Neuron (in vitro differentiated cells): ENCODE measurements at regions not wholly inside any gene's neighbourhood (a gene's known extent, or its start where the extent isn't known, plus 50 kb on each side); places are given as distances from the start of the nearest gene placed in this dataset.

Experiments
- H2AFZ ChIP-seq: one replicate; pipeline ENCODE4 v1.6.1; 2013; ENCODE audit warnings: low read depth, mild to moderate bottlenecking, inconsistent platforms, low read length, moderate library complexity
- H3K27me3 ChIP-seq: one replicate; pipeline ENCODE4 v1.6.1; 2013; ENCODE audit warnings: low read length; ENCODE audit not compliant: insufficient read depth
- H3K36me3 ChIP-seq: one replicate; pipeline ENCODE4 v1.6.1; 2013; ENCODE audit warnings: low read length; ENCODE audit not compliant: insufficient read depth
- H3K4me1 ChIP-seq: one replicate; pipeline ENCODE4 v1.6.1; 2013; ENCODE audit warnings: low read length; ENCODE audit not compliant: insufficient read depth
- H3K4me3 ChIP-seq: 2 replicates; pipeline ENCODE4 v1.5.1; 2013; ENCODE audit warnings: mild to moderate bottlenecking, low read length, moderate library complexity
- H3K9me3 ChIP-seq: one replicate; pipeline ENCODE4 v1.6.1; 2013; ENCODE audit warnings: low read length

DNA sequence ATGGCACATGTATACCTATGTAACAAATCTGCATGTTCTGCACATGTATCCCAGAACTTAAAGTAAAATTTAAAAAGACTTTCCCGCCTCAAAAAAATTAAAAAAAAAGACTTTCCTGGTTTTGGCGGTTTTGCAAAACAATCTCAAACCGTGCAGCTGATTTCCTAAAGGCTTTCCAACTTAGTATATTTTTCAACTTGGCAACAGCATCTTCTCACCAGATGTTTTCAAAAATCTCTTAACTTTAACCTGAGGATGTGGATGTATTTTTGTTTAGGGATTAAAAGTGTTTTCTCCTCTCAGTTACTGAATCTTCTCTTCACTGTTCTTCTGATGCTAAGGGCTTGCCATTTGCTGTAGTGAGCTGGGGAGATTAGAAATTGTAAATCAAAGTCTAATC, 96.5 kb upstream of the PLPP4 start:
- Histone ChIP-seq H3K4me3 (no peak overlapping the region), H3K4me1 (no peaks in the 10 kb centered on the region), H3K27me3 (no peaks in the 10 kb centered on the region), H2AFZ (no peak overlapping the region), H3K9me3 (no peaks in the 10 kb centered on the region), H3K36me3 (no peaks in the 10 kb centered on the region)

DNA sequence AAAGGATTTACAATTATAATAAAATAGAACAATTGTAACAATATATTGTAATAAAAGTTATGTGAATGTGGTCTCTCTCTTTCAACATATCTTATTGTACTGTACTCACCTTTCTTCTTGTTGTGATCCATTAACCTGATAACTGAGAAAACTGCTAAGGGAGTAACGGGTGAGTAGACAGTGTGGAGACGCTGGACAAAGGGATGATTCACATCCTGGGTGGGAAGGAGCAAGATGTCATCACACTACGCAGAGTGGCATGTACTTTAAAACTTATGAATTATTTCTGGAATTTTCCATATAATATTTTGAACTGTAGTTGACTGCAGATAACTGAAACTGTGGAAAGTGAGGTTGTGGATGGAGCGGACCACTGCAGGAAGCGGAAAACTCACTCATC, 91.2 kb upstream of the PLPP4 start:
- Histone ChIP-seq H3K27me3 (peaks cover 4% of the 10 kb centered on the region), H3K9me3 (no peaks in the 10 kb centered on the region), H2AFZ (no peak overlapping the region), H3K4me1 (no peaks in the 10 kb centered on the region), H3K4me3 (no peak overlapping the region), H3K36me3 (no peaks in the 10 kb centered on the region)

GRCh38 chr10:120367341-120367740, 89.7 kb upstream of the PLPP4 start:
- no peaks in the 10 kb centered on the region for H3K36me3 ChIP-seq
- no peak overlapping the region for H2AFZ ChIP-seq
- H3K27me3 ChIP-seq, result peaks cover 4% of the 10 kb centered on the region
- H3K9me3 ChIP-seq, result no peaks in the 10 kb centered on the region
- H3K4me1 ChIP-seq, result no peaks in the 10 kb centered on the region
- no peak overlapping the region for H3K4me3 ChIP-seq

- Histone ChIP-seq H3K36me3 (no peaks in the 10 kb centered on the region), H3K27me3 (peaks cover 4% of the 10 kb centered on the region), H3K4me1 (no peaks in the 10 kb centered on the region), H3K9me3 (no peaks in the 10 kb centered on the region), H2AFZ (no peak overlapping the region), H3K4me3 (no peak overlapping the region)
Observed at GRCh38 chr10:120368338-120368737, 88.7 kb upstream of the PLPP4 start.

DNA sequence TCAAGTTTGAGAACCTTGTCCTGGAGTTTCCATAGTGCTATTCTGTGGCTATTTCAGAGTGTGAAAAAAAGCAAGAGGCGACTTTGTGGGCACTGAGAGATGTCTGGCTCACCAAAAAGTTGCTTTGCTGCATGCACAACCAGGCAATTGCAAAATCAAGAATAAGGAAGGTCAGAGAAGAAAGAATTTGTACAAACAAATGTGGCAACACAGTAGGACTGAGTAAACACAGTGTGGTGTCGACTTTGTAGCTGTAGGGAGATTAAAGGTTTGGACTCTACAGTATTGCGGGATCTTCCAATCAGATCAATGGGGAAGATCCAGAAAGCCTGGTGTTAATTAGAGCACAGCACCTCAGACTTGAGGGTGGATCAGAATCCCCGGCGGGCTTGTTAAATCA, 88.1 kb upstream of the PLPP4 start:
- no peaks in the 10 kb centered on the region for H3K36me3 ChIP-seq
- H3K4me3 ChIP-seq, result no peak overlapping the region
- H3K27me3 ChIP-seq, result peaks cover 4% of the 10 kb centered on the region
- H2AFZ ChIP-seq, result no peak overlapping the region
- H3K9me3 ChIP-seq, result no peaks in the 10 kb centered on the region
- no peaks in the 10 kb centered on the region for H3K4me1 ChIP-seq

DNA sequence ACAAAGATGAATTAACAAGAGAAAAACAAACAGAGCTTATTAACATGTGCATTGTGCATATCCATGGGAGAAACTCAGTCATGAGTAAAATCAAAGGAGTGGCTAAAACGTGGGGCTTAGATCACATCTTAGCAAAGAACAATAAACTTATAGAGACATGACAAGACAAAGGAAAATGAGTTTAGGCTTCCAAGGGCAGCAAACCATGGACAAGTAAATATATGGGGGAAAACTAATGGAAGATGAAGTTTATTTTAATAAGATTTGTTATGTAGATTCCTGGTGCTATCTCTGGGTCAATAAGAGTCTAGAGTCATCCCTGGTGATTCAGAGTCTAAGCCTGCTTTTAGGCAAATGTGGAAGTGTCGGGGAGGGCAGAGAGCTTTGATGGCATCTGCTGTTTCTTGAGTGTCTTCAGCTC, 87.2 kb upstream of the PLPP4 start:
- Histone ChIP-seq H3K36me3 (no peaks in the 10 kb centered on the region), H3K4me1 (no peaks in the 10 kb centered on the region), H3K4me3 (no peak overlapping the region), H3K9me3 (no peaks in the 10 kb centered on the region), H2AFZ (no peak overlapping the region), H3K27me3 (peaks cover 4% of the 10 kb centered on the region)

- no peak overlapping the region for H3K4me3 ChIP-seq
- no peak overlapping the region for H2AFZ ChIP-seq
- no peaks in the 10 kb centered on the region for H3K36me3 ChIP-seq
- no peaks in the 10 kb centered on the region for H3K9me3 ChIP-seq
- H3K27me3 ChIP-seq, result peaks cover 4% of the 10 kb centered on the region
- H3K4me1 ChIP-seq, result no peaks in the 10 kb centered on the region
Observed at GRCh38 chr10:120371856-120372255, 85.2 kb upstream of the PLPP4 start.

DNA sequence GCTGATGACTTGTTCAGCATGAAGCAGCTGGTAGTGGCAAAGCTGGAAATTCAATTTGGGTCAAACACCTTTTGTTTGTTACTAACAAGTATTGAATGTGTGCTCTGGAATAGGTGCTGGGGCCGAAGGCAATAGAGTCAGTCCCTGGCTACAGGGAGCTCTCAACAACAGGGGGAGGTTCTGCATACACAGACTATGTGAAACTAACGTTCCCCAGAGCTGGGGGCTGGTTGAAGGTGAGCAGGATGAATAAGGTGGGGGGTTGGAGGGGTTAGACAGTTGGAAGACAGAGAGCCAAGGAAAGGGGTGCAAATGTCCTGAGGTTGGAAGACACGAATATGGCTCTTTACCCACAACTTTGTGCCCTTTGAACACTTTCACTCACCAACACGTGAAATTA, 84.1 kb upstream of the PLPP4 start:
- Histone ChIP-seq H3K4me1 (no peaks in the 10 kb centered on the region), H3K27me3 (peaks cover 3% of the 10 kb centered on the region), H3K4me3 (no peak overlapping the region), H3K9me3 (no peaks in the 10 kb centered on the region), H2AFZ (no peak overlapping the region), H3K36me3 (no peaks in the 10 kb centered on the region)

DNA sequence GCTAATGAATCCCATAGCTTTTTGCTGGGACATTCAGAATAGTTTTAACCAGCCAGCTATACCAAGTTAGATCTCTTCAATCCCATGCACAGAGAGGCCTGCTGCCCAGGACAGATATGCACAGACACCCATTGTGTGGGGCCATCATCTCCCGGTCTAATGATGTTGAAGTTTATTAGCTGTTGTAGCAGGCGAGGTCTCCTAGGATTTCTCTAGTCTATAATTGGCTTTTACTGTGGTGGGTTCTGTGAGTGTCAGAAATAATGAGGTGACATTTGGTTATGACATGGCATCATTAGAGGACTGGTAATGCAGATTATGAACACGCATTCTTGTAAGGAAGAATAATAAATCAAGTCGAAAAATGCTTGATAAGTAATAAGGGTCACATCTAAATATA, 81.4 kb upstream of the PLPP4 start:
- Histone ChIP-seq H3K4me1 (no peaks in the 10 kb centered on the region), H3K9me3 (no peaks in the 10 kb centered on the region), H3K27me3 (no peaks in the 10 kb centered on the region), H3K4me3 (no peak overlapping the region), H2AFZ (no peak overlapping the region), H3K36me3 (no peaks in the 10 kb centered on the region)

DNA sequence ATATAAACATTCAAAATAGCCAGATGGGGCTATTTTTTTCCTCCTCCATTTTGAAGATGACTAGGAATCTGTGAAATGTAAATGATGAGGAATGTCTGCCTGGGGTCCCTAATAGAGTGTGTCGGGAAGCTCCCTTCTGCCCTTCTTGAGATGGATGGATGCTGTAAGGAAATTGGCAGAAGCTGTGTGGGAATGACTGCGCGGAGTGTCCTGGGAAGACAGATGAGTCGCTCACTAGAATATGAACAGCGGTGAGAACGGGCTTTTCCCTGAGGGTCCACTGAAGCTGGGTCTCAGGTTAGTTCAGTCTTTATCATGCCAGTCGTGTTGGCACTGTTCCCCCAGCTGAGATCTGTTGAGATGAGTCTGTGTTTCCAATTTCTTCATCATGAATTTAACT, 75.1 kb upstream of the PLPP4 start:
- no peaks in the 10 kb centered on the region for H3K9me3 ChIP-seq
- H3K4me3 ChIP-seq, result no peak overlapping the region
- no peaks in the 10 kb centered on the region for H3K27me3 ChIP-seq
- H3K36me3 ChIP-seq, result no peaks in the 10 kb centered on the region
- no peak overlapping the region for H2AFZ ChIP-seq
- no peaks in the 10 kb centered on the region for H3K4me1 ChIP-seq

DNA sequence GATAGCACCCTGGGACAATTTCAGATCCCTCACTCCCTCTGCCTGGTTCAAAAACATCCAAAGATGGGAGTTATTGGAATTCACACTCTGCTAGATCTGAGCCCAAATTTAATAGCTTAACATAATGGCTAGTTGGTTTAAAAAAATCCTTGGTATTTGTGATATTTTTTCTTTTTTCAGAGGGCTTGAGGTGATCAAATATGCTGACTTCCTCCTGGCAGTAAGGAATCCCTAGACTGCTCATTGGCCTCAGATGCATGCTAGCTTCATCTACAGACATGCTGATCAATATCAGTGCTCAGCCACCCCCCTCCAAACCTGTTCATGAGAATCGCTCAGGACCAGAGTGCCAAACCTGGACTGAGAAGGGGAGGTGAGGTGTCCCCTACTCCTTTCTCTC, 74.7 kb upstream of the PLPP4 start:
- H3K27me3 ChIP-seq, result no peaks in the 10 kb centered on the region
- no peaks in the 10 kb centered on the region for H3K4me1 ChIP-seq
- H3K4me3 ChIP-seq, result no peak overlapping the region
- no peaks in the 10 kb centered on the region for H3K36me3 ChIP-seq
- H2AFZ ChIP-seq, result no peak overlapping the region
- no peaks in the 10 kb centered on the region for H3K9me3 ChIP-seq

- no peaks in the 10 kb centered on the region for H3K27me3 ChIP-seq
- no peaks in the 10 kb centered on the region for H3K9me3 ChIP-seq
- no peaks in the 10 kb centered on the region for H3K4me1 ChIP-seq
- H3K36me3 ChIP-seq, result no peaks in the 10 kb centered on the region
- H3K4me3 ChIP-seq, result no peak overlapping the region
- H2AFZ ChIP-seq, result no peak overlapping the region
Observed at GRCh38 chr10:120385992-120386391, 71.0 kb upstream of the PLPP4 start.

- Histone ChIP-seq H2AFZ (no peak overlapping the region), H3K36me3 (no peaks in the 10 kb centered on the region), H3K9me3 (no peaks in the 10 kb centered on the region), H3K4me1 (no peaks in the 10 kb centered on the region), H3K27me3 (no peaks in the 10 kb centered on the region), H3K4me3 (no peak overlapping the region)
Observed at GRCh38 chr10:120386896-120387295, 70.1 kb upstream of the PLPP4 start.

DNA sequence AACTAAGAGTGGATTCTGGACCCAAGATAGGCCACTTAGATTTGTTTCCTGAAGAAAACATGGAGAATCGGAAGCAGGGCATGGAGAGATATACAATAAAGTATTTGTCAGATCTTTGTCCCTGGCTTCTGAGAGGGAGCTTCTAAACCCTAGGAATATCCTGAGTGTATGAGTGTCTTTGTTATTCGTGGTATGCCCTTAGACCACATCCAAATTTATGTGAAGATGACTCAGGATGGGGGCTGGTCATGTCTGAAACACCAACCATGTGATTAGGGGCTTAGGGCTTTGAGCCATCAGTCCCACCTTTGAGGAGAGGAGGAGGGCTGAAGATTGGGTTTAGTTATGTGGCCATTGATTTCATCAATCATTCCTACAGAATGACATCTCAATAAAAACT, 69.7 kb upstream of the PLPP4 start:
- Histone ChIP-seq H3K27me3 (no peaks in the 10 kb centered on the region), H3K4me1 (no peaks in the 10 kb centered on the region), H3K36me3 (no peaks in the 10 kb centered on the region), H2AFZ (no peak overlapping the region), H3K4me3 (no peak overlapping the region), H3K9me3 (no peaks in the 10 kb centered on the region)
